ENCODE measurements at regions not wholly inside any gene's neighbourhood (a gene's known extent, or its start where the extent isn't known, plus 50 kb on each side); places are given as distances from the start of the nearest gene placed in this dataset.

DNA sequence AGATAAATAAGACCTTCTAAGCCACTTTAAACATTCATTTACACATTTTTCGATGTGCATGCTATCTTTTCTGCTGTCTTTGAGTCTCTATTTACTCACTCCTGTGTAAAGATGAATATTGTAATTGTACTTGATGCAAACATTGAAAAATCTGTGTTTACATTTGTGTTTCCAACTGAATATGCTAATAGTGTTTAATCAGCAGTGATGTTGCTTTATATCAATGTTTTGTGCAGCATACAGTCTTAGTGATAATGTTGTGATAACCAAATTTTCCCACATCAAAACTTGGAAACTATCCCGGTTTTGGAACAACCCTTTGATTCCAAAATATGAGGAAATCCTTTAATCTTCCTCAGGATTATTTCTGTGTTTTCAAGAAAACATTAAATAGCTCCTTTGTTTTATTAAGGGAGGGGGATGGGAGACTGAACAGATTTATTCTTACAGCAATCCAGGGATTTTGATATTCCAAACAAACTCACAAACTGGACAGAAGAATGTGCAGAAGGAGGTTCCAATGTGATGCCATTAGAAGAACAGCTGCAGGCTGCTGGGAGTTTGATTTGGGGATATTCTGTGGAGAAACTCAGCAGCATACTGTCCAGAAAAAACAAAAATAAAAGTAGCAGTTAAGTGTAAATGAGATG lies 248.0 kb downstream of the S1PR1 start:
- no peaks in the 10 kb centered on the region for H3K36me3 ChIP-seq (replicated peaks in 1 of 2; ENCODE audit: control insufficient read depth in 1 of 2, insufficient read depth in 2 of 2, low read length in 2 of 2)
- H4K20me1 ChIP-seq (ENCODE audit: insufficient read depth, low read length): no peaks in the 10 kb centered on the region
- FAIRE-seq (no peak), ATAC-seq (no peak), DNase-seq (ENCODE audit: low spot score) (no peak)
- no peaks in the 10 kb centered on the region for H3K27me3 ChIP-seq (ENCODE audit: control insufficient read depth in 1 of 2, insufficient read depth in 2 of 2, low read length in 2 of 2)
- H3K4me2 ChIP-seq (ENCODE audit: low read depth, low read length): no peak overlapping the region
- 0% methylated on average over 2 of the region's 2 CpGs for WGBS (ENCODE audit: low lambda C conversion rate)
- POLR2A ChIA-PET: no interaction called here
- CTCF ChIA-PET (ENCODE audit: low intra/inter-chr PET ratio, low total read pairs): no interaction called here
- BruUV-seq (replicated peaks): no TSS peak
- no peak overlapping the region for H3K27ac ChIP-seq (ENCODE audit: extremely low read length, insufficient read depth, low read length)
- in situ Hi-C loops (cut with HindIII; ENCODE audit: extremely low pct_ligation_motif_present, low pct_unique_long_range_greater_than_20kb) (no loop called here), intact Hi-C loops (cut with micrococcal nuclease; ENCODE audit: unreplicated experiment) (no loop called here)
- no peaks in the 10 kb centered on the region for H3K4me1 ChIP-seq (ENCODE audit: insufficient read depth, low read length)
- no peak overlapping the region for H3K4me3 ChIP-seq (replicated peaks in 1 of 3; ENCODE audit: insufficient read depth in 1 of 3, low read depth in 2 of 3, low read length in 3 of 3)
- no peaks in the 10 kb centered on the region for H3K79me2 ChIP-seq (ENCODE audit: insufficient read depth, low read length)
- H2AFZ ChIP-seq (ENCODE audit: low read length): no peak overlapping the region
- H3K9me3 ChIP-seq (ENCODE audit: low read length): no peaks in the 10 kb centered on the region; the same call in 1 of the 2 replicates
- H3K9ac ChIP-seq (ENCODE audit: insufficient read depth, low read depth, low read length): no peak overlapping the region
- TF ChIP-seq ZNF101 (CRISPR knock-in tag; IDR thresholded peaks at IDR 0.05; ENCODE audit: borderline replicate concordance, low read depth) (no peak), ZNF34 (CRISPR knock-in tag; IDR thresholded peaks at IDR 0.05; ENCODE audit: borderline replicate concordance) (no peak), ZKSCAN1 (IDR thresholded peaks at IDR 0.05; ENCODE audit: low read length) (no peak), ZNF142 (CRISPR knock-in tag; IDR thresholded peaks at IDR 0.05) (no peak), ZNF501 (CRISPR knock-in tag; IDR thresholded peaks at IDR 0.05) (no peak), SRY (CRISPR knock-in tag; IDR thresholded peaks at IDR 0.05) (no peak), ZNF619 (CRISPR knock-in tag; IDR thresholded peaks at IDR 0.05) (no peak), ATF7 (IDR thresholded peaks at IDR 0.05) (no peak), ATF7 (CRISPR knock-in tag; IDR thresholded peaks at IDR 0.05) (no peak), HMG20A (CRISPR knock-in tag; IDR thresholded peaks at IDR 0.05; ENCODE audit: borderline replicate concordance) (no peak), TBX2 (CRISPR knock-in tag; IDR thresholded peaks at IDR 0.05; ENCODE audit: borderline replicate concordance) (no peak), ZNF766 (CRISPR knock-in tag; IDR thresholded peaks at IDR 0.05; ENCODE audit: borderline replicate concordance) (no peak), ZBTB43 (CRISPR knock-in tag; conservative IDR thresholded peaks at IDR 0.05) (no peak), ZNF143 (CRISPR knock-in tag; IDR thresholded peaks at IDR 0.05) (no peak), LCORL (IDR thresholded peaks at IDR 0.05) (no peak), LCORL (CRISPR knock-in tag; IDR thresholded peaks at IDR 0.05) (no peak), JUND (CRISPR knock-in tag; IDR thresholded peaks at IDR 0.05) (no peak), ZBTB49 (CRISPR knock-in tag; IDR thresholded peaks at IDR 0.05; ENCODE audit: borderline replicate concordance) (no peak)

Measured in HepG2 (cell line).